Sigmoid colon (tissue), 6 donors: ENCODE measurements at regions not wholly inside any gene's neighbourhood (a gene's known extent, or its start where the extent isn't known, plus 50 kb on each side); places are given as distances from the start of the nearest gene placed in this dataset.

Experiments used
- DNase-seq: peaks from one replicate; pipeline ENCODE4 v3.0.0-alpha.2; 2019
- H3K27ac ChIP-seq, 4 donors: fragments of 200-600 bp; sonication (generic); one replicate each; pipeline ENCODE4 v1.5.1; 2016 to 2019; ENCODE audit warnings: mild to moderate bottlenecking in 1 of 4
- H3K27me3 ChIP-seq, 3 donors: fragments of 200-600 bp; sonication (generic); one replicate each; pipeline ENCODE4 v1.5.1; 2019; ENCODE audit warnings: mild to moderate bottlenecking in 1 of 3
- H3K36me3 ChIP-seq, 4 donors: fragments of 200-600 bp; sonication (generic); one replicate each; pipeline ENCODE4 v1.5.1; 2016 to 2019
- H3K4me1 ChIP-seq, 4 donors: fragments of 200-600 bp; sonication (generic); one replicate each; pipeline ENCODE4 v1.5.1; 2017 to 2019
- H3K4me3 ChIP-seq, 4 donors: fragments of 200-600 bp; sonication (generic); one replicate each; pipeline ENCODE4 v1.5.1; 2017 to 2019; ENCODE audit warnings: mild to moderate bottlenecking in 2 of 4, moderate library complexity in 1 of 4
- H3K9me3 ChIP-seq, 4 donors: fragments of 200-600 bp in 3 of 4; sonication (generic) in 3 of 4; one replicate each; pipeline versions ENCODE4 v1.5.1 to v1.6.1; 2013 to 2019
- CTCF ChIP-seq, 4 experiments: fragments of 450-650 bp in 3 of 4; fragments of 200-600 bp in 1 of 4; IDR thresholded peaks; one replicate each; pipeline ENCODE4 v1.5.1; 2016 to 2019; ENCODE audit warnings: antibody characterized with exemption in 4 of 4, mild to moderate bottlenecking in 3 of 4, moderate library complexity in 2 of 4
- EP300 ChIP-seq, 4 donors: sonication (generic); formaldehyde crosslinking; IDR thresholded peaks; one replicate each; pipeline ENCODE4 v1.6.1; 2017; ENCODE audit warnings: antibody characterized with exemption in 4 of 4
- POLR2A ChIP-seq, 2 donors: fragments of 450-650 bp; IDR thresholded peaks; one replicate each; pipeline ENCODE4 v1.6.1; 2016; ENCODE audit warnings: antibody characterized with exemption in 2 of 2, mild to moderate bottlenecking in 2 of 2, moderate library complexity in 2 of 2
- POLR2AphosphoS5 ChIP-seq, 4 donors: sonication (generic); formaldehyde crosslinking; IDR thresholded peaks; one replicate each; pipeline ENCODE4 v1.6.1; 2017; ENCODE audit warnings: antibody characterized with exemption in 4 of 4
- WGBS, 2 donors: extraction: QIAGEN DNeasy Blood & Tissue Kit; methylation state at CpG; one replicate each; pipeline ENCODE4 v1.1.7; 2013; 5-methylcytosine and 5-hydroxymethylcytosine counted together
- intact Hi-C: fragments of 100-400 bp; cut with DNase I; formaldehyde crosslinking; loops from one replicate; pipeline ENCODE4 v1.15.1; 2023
- donor health status: healthy with polysubstance abuse.
- donor health status: healthy.

- Histone ChIP-seq H3K27ac (no peak overlapping the region), H3K36me3 (no peaks in the 10 kb centered on the region), H3K27me3 (no peaks in the 10 kb centered on the region), H3K4me1 (peaks cover 0 to 30% (median 17%) of the 10 kb centered on the region in 4 donors), H3K4me3 (no peak overlapping the region), H3K9me3 (no peaks in the 10 kb centered on the region)
- TF ChIP-seq POLR2AphosphoS5 (IDR thresholded peaks at IDR 0.05) (peak in 1 of 4 donors; percentile 25), CTCF (IDR thresholded peaks at IDR 0.05) (no peak)
- DNase-seq, result peak; percentile 82
- 76 to 84% methylated on average over 6 of the region's 6 CpGs for WGBS, 2 donors
- intact Hi-C loops, result no loop called here
Observed at GRCh38 chr4:26178854-26179253, 142.0 kb upstream of the RBPJ start.

- 72 to 87% methylated on average over 6 of the region's 6 CpGs for WGBS, 2 donors
- no peak overlapping the region for H3K4me3 ChIP-seq
- no peaks in the 10 kb centered on the region for H3K9me3 ChIP-seq
- no peak overlapping the region for H3K27ac ChIP-seq
- no peak for DNase-seq
- intact Hi-C loops, result no loop called here
- no peaks in the 10 kb centered on the region for H3K36me3 ChIP-seq
- no peaks in the 10 kb centered on the region for H3K27me3 ChIP-seq
- TF ChIP-seq CTCF (IDR thresholded peaks at IDR 0.05) (no peak), EP300 (IDR thresholded peaks at IDR 0.05) (no peak), POLR2AphosphoS5 (IDR thresholded peaks at IDR 0.05) (no peak), POLR2A (IDR thresholded peaks at IDR 0.05) (no peak)
- peaks cover 0 to 25% (median 15%) of the 10 kb centered on the region in 4 donors for H3K4me1 ChIP-seq
Observed at GRCh38 chr4:26179316-26179760, 141.5 kb upstream of the RBPJ start.

- H3K27me3 ChIP-seq, result no peaks in the 10 kb centered on the region
Observed at GRCh38 chr4:26181616-26182015, 139.2 kb upstream of the RBPJ start.

GRCh38 chr4:26183017-26183416 is 137.8 kb upstream of the RBPJ start:
- no peaks in the 10 kb centered on the region for H3K36me3 ChIP-seq
- H3K9me3 ChIP-seq, result no peaks in the 10 kb centered on the region
- DNase-seq, result no peak
- TF ChIP-seq CTCF (IDR thresholded peaks at IDR 0.05) (no peak), POLR2AphosphoS5 (IDR thresholded peaks at IDR 0.05) (no peak), EP300 (IDR thresholded peaks at IDR 0.05) (no peak), POLR2A (IDR thresholded peaks at IDR 0.05) (no peak)
- no peak overlapping the region for H3K4me3 ChIP-seq
- no peaks in the 10 kb centered on the region for H3K27me3 ChIP-seq
- intact Hi-C loops, result no loop called here
- H3K4me1 ChIP-seq, result no peaks in the 10 kb centered on the region
- 85 to 89% methylated on average over 5 of the region's 5 CpGs for WGBS, 2 donors
- no peak overlapping the region for H3K27ac ChIP-seq

More at GRCh38 chr4:26181616-26182015, 139.2 kb upstream of the RBPJ start:
- TF ChIP-seq CTCF (IDR thresholded peaks at IDR 0.05) (no peak), POLR2AphosphoS5 (IDR thresholded peaks at IDR 0.05) (no peak), EP300 (IDR thresholded peaks at IDR 0.05) (no peak), POLR2A (IDR thresholded peaks at IDR 0.05) (no peak)
- Histone ChIP-seq H3K27ac (no peak overlapping the region), H3K4me3 (no peak overlapping the region), H3K36me3 (no peaks in the 10 kb centered on the region), H3K9me3 (no peaks in the 10 kb centered on the region), H3K4me1 (peaks cover 0 to 8% (median 2%) of the 10 kb centered on the region in 4 donors)
- intact Hi-C loops, result no loop called here
- WGBS, 2 donors, result 92 to 94% methylated on average over 1 of the region's 1 CpG
- DNase-seq, result no peak

GRCh38 chr4:26185436-26185835 is 135.4 kb upstream of the RBPJ start:
- DNase-seq, result no peak
- 96 to 97% methylated on average over 7 of the region's 7 CpGs for WGBS, 2 donors
- intact Hi-C loops, result no loop called here
- H3K27ac ChIP-seq, result no peak overlapping the region
- no peaks in the 10 kb centered on the region for H3K27me3 ChIP-seq
- H3K36me3 ChIP-seq, result no peaks in the 10 kb centered on the region
- H3K4me3 ChIP-seq, result no peak overlapping the region
- TF ChIP-seq POLR2A (IDR thresholded peaks at IDR 0.05), result no peak
- no peak for TF ChIP-seq CTCF (IDR thresholded peaks at IDR 0.05)
- TF ChIP-seq EP300 (IDR thresholded peaks at IDR 0.05), result no peak
- no peak for TF ChIP-seq POLR2AphosphoS5 (IDR thresholded peaks at IDR 0.05)
- H3K4me1 ChIP-seq, result no peaks in the 10 kb centered on the region
- no peaks in the 10 kb centered on the region for H3K9me3 ChIP-seq
